ENCODE measurements at regions not wholly inside any gene's neighbourhood (a gene's known extent, or its start where the extent isn't known, plus 50 kb on each side); places are given as distances from the start of the nearest gene placed in this dataset.

DNA sequence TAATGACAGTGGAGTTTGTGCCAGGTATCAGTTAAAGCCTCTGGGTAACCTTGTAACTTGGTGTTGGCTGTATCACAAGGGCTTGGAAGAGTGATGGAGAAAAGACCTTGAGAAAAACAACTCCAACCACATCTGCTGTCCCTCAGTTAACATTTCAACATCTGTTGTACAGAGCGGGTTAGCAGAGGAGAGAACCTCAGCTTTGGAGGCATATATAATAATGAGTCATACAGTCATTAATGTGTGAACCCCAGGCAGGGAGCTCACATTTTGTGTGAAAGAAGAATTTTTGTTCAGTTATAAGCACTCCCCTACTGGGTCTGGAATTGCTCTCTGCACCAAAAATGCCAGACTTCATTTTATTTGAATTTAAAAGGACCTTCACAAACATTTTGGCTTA, 439.5 kb downstream of the PDCD6IP start (continued):
- TF ChIP-seq, protein P1, sequence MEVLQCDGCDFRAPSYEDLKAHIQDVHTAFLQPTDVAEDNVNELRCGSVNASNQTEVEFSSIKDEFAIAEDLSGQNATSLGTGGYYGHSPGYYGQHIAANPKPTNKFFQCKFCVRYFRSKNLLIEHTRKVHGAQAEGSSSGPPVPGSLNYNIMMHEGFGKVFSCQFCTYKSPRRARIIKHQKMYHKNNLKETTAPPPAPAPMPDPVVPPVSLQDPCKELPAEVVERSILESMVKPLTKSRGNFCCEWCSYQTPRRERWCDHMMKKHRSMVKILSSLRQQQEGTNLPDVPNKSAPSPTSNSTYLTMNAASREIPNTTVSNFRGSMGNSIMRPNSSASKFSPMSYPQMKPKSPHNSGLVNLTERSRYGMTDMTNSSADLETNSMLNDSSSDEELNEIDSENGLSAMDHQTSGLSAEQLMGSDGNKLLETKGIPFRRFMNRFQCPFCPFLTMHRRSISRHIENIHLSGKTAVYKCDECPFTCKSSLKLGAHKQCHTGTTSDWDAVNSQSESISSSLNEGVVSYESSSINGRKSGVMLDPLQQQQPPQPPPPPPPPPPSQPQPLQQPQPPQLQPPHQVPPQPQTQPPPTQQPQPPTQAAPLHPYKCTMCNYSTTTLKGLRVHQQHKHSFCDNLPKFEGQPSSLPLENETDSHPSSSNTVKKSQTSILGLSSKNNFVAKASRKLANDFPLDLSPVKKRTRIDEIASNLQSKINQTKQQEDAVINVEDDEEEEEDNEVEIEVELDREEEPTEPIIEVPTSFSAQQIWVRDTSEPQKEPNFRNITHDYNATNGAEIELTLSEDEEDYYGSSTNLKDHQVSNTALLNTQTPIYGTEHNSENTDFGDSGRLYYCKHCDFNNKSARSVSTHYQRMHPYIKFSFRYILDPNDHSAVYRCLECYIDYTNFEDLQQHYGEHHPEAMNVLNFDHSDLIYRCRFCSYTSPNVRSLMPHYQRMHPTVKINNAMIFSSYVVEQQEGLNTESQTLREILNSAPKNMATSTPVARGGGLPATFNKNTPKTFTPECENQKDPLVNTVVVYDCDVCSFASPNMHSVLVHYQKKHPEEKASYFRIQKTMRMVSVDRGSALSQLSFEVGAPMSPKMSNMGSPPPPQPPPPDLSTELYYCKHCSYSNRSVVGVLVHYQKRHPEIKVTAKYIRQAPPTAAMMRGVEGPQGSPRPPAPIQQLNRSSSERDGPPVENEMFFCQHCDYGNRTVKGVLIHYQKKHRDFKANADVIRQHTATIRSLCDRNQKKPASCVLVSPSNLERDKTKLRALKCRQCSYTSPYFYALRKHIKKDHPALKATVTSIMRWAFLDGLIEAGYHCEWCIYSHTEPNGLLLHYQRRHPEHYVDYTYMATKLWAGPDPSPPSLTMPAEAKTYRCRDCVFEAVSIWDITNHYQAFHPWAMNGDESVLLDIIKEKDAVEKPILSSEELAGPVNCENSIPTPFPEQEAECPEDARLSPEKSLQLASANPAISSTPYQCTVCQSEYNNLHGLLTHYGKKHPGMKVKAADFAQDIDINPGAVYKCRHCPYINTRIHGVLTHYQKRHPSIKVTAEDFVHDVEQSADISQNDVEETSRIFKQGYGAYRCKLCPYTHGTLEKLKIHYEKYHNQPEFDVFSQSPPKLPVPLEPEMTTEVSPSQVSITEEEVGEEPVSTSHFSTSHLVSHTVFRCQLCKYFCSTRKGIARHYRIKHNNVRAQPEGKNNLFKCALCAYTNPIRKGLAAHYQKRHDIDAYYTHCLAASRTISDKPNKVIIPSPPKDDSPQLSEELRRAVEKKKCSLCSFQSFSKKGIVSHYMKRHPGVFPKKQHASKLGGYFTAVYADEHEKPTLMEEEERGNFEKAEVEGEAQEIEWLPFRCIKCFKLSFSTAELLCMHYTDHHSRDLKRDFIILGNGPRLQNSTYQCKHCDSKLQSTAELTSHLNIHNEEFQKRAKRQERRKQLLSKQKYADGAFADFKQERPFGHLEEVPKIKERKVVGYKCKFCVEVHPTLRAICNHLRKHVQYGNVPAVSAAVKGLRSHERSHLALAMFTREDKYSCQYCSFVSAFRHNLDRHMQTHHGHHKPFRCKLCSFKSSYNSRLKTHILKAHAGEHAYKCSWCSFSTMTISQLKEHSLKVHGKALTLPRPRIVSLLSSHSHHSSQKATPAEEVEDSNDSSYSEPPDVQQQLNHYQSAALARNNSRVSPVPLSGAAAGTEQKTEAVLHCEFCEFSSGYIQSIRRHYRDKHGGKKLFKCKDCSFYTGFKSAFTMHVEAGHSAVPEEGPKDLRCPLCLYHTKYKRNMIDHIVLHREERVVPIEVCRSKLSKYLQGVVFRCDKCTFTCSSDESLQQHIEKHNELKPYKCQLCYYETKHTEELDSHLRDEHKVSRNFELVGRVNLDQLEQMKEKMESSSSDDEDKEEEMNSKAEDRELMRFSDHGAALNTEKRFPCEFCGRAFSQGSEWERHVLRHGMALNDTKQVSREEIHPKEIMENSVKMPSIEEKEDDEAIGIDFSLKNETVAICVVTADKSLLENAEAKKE (CRISPR knock-in tag; IDR thresholded peaks at IDR 0.05) = no peak

DNA sequence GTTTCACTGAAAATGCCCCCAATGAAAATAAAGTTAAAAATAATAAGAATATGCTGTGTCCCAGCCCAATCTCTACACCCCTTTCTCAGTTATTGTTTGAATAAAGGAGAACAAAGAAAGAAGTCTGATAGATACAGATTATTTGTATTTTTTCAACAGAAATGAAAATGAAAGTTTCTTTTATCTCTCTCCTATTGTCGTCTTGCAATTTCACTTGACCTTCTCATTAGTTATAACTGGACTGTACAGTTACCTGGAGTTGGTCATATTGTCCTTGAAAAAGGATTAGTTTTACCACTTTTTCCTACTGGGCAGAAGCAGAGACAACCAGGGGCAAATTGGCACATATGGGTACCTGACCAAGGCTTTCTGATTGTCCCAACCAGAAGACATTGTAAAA, 440.0 kb downstream of the PDCD6IP start:
- no peak for DNase-seq (ENCODE audit: low spot score)
- Mint-ChIP-seq H3K9me3 (no peaks in the 10 kb centered on the region), H3K36me3 (ENCODE audit: low read depth) (no peaks in the 10 kb centered on the region), H3K4me1 (no peaks in the 10 kb centered on the region; the same call in 2 of the 3 replicates), H3K27ac (no peak overlapping the region), H3K27me3 (ENCODE audit: insufficient read depth, low read depth, poor library complexity) (no peaks in the 10 kb centered on the region), H3K4me3 (no peak overlapping the region)
- H3K4me1 ChIP-seq (ENCODE audit: insufficient read depth) = no peaks in the 10 kb centered on the region
- H3K9me2 ChIP-seq (ENCODE audit: insufficient read depth) = no peaks in the 10 kb centered on the region
- no peaks in the 10 kb centered on the region for H3K79me2 ChIP-seq (replicated peaks; ENCODE audit: insufficient read depth)
- no peak for ATAC-seq
- H2AFZ ChIP-seq = no peak overlapping the region
- H3K36me3 ChIP-seq (ENCODE audit: insufficient read depth) = no peaks in the 10 kb centered on the region
- H3K4me3 ChIP-seq = no peak overlapping the region
- H3K4me2 ChIP-seq = no peak overlapping the region
- H3K27me3 ChIP-seq (ENCODE audit: insufficient read depth) = no peaks in the 10 kb centered on the region
- no peaks in the 10 kb centered on the region for H4K20me1 ChIP-seq (replicated peaks; ENCODE audit: insufficient read depth)
- H3K27ac ChIP-seq (ENCODE audit: low read depth) = no peak overlapping the region
- H3F3A ChIP-seq (replicated peaks; ENCODE audit: low read depth) = no peaks in the 10 kb centered on the region
- TF ChIP-seq EZH2 (IDR thresholded peaks at IDR 0.05; ENCODE audit: low read depth, unreplicated experiment) (no peak), EZH2phosphoT487 (IDR thresholded peaks at IDR 0.05; ENCODE audit: unreplicated experiment) (no peak), POLR2AphosphoS5 (IDR thresholded peaks at IDR 0.05; ENCODE audit: low read depth) (no peak), ZNF331 (CRISPR knock-in tag; IDR thresholded peaks at IDR 0.05; ENCODE audit: low read depth) (no peak), JUNB (IDR thresholded peaks at IDR 0.05; ENCODE audit: unreplicated experiment) (no peak), STAT1 (IDR thresholded peaks at IDR 0.05; ENCODE audit: unreplicated experiment) (no peak), NANOG (IDR thresholded peaks at IDR 0.05; ENCODE audit: borderline replicate concordance) (no peak)
- TF ChIP-seq, protein P2, sequence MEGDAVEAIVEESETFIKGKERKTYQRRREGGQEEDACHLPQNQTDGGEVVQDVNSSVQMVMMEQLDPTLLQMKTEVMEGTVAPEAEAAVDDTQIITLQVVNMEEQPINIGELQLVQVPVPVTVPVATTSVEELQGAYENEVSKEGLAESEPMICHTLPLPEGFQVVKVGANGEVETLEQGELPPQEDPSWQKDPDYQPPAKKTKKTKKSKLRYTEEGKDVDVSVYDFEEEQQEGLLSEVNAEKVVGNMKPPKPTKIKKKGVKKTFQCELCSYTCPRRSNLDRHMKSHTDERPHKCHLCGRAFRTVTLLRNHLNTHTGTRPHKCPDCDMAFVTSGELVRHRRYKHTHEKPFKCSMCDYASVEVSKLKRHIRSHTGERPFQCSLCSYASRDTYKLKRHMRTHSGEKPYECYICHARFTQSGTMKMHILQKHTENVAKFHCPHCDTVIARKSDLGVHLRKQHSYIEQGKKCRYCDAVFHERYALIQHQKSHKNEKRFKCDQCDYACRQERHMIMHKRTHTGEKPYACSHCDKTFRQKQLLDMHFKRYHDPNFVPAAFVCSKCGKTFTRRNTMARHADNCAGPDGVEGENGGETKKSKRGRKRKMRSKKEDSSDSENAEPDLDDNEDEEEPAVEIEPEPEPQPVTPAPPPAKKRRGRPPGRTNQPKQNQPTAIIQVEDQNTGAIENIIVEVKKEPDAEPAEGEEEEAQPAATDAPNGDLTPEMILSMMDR (conservative IDR thresholded peaks at IDR 0.05; ENCODE audit: low read depth in 2 of 2) = no peak
- TF ChIP-seq, protein P1 (CRISPR knock-in tag; IDR thresholded peaks at IDR 0.05) = no peak

Data from GM23338 (cell line).